Retinal pigment epithelial cell (primary cell): ENCODE measurements at regions not wholly inside any gene's neighbourhood (a gene's known extent, or its start where the extent isn't known, plus 50 kb on each side); places are given as distances from the start of the nearest gene placed in this dataset.

Experiments
- DNase-seq: peaks from one replicate; pipeline ENCODE4 v3.0.0-alpha.2; 2010; ENCODE audit warnings: low read depth
- H3K4me3 ChIP-seq: 2 replicates; pipeline ENCODE4 v1.5.1; 2011; ENCODE audit warnings: mild to moderate bottlenecking, low read length, control low read depth, moderate library complexity
- TF ChIP-seq, protein P1 (sequence below): conservative IDR thresholded peaks from 2 replicates; pipeline ENCODE4 v1.5.1; 2011; ENCODE audit warnings: low read depth, low read length, control low read depth, inconsistent platforms

DNA sequence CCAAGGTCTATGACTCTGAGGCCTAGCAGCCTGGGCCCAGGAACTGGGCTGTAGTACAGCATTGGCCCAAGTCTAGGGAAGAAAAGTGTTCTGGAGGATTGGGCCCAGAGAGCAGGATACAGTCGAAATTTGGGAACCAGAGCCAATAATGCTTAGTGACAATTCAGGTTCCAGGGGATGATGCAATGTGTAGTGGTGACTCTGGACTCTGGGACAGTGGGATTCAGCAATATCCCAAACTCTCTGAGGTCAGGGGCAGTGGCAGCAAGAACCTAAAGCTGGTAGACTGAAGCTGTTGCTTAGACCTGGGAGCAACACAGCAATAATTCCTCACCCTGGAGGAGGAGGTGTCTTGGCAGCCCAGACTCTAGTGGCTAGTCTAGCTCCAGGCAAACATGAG, 545.5 kb upstream of the ARGLU1 start:
- TF ChIP-seq, protein P1, sequence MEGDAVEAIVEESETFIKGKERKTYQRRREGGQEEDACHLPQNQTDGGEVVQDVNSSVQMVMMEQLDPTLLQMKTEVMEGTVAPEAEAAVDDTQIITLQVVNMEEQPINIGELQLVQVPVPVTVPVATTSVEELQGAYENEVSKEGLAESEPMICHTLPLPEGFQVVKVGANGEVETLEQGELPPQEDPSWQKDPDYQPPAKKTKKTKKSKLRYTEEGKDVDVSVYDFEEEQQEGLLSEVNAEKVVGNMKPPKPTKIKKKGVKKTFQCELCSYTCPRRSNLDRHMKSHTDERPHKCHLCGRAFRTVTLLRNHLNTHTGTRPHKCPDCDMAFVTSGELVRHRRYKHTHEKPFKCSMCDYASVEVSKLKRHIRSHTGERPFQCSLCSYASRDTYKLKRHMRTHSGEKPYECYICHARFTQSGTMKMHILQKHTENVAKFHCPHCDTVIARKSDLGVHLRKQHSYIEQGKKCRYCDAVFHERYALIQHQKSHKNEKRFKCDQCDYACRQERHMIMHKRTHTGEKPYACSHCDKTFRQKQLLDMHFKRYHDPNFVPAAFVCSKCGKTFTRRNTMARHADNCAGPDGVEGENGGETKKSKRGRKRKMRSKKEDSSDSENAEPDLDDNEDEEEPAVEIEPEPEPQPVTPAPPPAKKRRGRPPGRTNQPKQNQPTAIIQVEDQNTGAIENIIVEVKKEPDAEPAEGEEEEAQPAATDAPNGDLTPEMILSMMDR = no peak
- H3K4me3 ChIP-seq = no peak overlapping the region
- no peak for DNase-seq

DNA sequence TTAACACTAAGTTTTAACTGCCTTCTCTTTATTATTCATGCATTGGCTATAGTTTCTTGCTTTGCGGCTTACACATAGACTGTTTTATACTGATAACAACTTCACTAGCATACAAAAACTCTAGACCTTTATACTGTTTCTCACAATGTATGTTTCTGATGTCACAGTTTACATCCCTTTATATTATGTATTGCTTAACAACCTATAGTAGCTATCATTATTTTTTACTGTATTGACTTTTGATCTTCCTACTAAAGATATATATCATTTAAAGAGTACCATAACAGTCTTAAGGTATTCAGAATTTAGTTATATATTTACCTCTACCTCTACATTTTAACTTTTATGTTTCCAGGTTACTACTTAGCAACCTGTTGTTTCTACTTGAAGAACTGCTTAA, 543.3 kb upstream of the ARGLU1 start:
- no peak overlapping the region for H3K4me3 ChIP-seq
- DNase-seq = no peak
- TF ChIP-seq, protein P1 = no peak

DNA sequence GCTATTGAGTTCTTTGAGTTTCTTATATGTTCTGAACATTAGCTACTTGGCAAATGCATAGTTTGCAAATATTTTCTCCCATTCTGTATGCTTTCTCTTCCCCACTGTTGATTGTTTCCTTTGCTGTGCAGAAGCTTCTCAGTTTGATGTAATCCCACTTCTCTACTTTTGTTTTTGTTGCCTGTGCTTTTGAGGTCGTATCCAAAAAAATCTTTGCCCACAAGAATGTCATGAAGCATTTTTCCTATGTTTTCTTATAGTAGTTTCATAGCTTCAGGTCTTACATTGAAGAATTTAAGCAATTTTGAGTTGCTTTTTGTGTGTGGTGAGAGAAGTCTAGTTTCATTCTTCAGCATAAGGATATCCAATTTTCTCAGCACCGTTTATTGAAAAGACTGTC, 536.7 kb upstream of the ARGLU1 start:
- no peak for DNase-seq
- TF ChIP-seq, protein P1 = no peak

DNA sequence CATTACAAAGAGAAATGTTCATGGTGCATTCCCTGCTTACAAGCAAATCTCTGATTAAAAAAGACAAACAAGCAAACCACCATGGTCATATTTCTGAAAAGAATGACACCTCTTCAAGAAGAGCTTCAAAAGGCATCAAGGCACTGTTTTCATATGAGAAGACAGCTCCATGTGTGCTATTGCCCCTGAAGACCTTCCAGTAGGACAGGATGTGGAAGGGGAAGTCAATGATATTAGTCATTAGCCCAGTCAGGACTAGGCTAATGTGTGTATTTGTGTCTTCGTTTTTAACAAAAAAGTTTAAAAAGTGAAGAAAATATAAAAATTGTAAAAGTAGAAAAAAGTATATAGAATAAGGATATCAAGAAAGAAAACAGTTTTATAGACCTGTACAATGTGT, 534.7 kb upstream of the ARGLU1 start:
- DNase-seq = no peak
- TF ChIP-seq, protein P1 = no peak
- no peak overlapping the region for H3K4me3 ChIP-seq

More for the DNA sequence above, 536.7 kb upstream of the ARGLU1 start:
- no peak overlapping the region for H3K4me3 ChIP-seq

DNA sequence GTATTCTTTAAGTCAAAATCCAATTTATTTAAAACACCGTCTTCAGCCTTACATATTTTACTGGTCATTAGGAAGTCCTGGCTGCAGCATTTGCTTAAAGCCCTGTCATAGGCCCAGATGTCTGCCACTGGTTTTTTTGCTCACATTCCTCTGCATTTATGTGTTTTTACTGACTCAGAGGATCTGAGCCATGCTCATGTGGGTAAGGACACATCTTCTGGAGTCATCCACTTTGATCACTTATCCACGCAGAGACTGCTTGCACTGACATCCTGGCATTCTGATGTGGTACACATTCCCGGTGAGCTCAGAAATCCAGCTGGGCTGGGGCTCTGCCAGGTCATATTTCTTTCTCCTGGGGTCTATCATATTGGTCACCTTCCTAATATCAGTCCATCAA, 531.7 kb upstream of the ARGLU1 start:
- H3K4me3 ChIP-seq = no peak overlapping the region
- TF ChIP-seq, protein P1 = no peak
- no peak for DNase-seq

DNA sequence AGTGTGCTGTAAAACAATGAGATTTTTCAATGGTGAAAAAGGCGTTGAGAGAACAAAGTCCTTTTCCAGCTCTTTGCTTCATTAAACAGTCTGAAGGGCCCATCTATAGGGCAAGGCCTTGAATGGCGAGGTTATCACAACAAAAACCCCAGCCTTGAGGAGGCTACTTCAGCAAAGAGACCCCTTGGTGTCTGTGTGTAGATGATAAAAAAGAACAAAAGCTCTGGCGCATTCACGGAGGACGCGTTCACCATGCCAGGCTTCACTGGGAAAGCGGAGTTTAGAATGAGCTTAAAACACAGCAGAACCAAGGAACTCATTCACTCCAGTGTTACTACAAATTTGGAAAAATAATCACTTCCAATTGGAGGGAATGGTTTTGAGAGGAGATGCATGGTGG, 530.0 kb upstream of the ARGLU1 start:
- TF ChIP-seq, protein P1 = no peak
- no peak overlapping the region for H3K4me3 ChIP-seq
- DNase-seq = no peak

DNA sequence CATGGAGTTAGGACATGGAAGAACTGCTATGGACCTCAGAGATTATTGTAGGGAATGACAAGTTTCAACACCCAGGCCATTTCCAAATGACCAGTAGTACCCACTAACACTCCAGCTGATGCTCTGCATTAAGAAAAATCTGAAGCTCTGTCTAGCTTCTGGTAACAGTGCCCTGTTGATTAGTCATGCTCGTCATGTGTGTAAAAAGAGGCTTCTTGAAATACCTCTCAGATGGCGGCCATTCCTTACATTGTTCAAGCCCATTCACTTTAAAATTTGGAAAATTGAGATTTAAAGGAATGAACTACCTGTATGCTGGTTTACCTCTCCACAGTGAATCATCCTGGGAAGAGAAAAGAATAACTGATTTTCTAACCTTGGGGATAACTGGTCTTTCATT, 527.9 kb upstream of the ARGLU1 start:
- DNase-seq = no peak
- TF ChIP-seq, protein P1 = no peak
- H3K4me3 ChIP-seq = no peak overlapping the region
